GM23248 (cell line): ENCODE measurements at regions not wholly inside any gene's neighbourhood (a gene's known extent, or its start where the extent isn't known, plus 50 kb on each side); places are given as distances from the start of the nearest gene placed in this dataset.

Source experiments
- EZH2 ChIP-seq: fragments of 200-600 bp; sonication (generic); IDR thresholded peaks from 2 replicates; pipeline ENCODE4 v1.6.1; 2018; ENCODE audit warnings: antibody characterized with exemption, mild to moderate bottlenecking; ENCODE audit not compliant: insufficient read depth, poor library complexity, severe bottlenecking
- EZH2phosphoT487 ChIP-seq: fragments of 200-600 bp; sonication (generic); IDR thresholded peaks from 2 replicates; pipeline ENCODE4 v1.6.1; 2018; ENCODE audit warnings: antibody characterized with exemption, moderate library complexity, mild to moderate bottlenecking, low read depth; ENCODE audit not compliant: insufficient read depth

GRCh38 chr13:34172048-34172447 is 354.1 kb downstream of the RFC3 start:
- TF ChIP-seq EZH2 (no peak), EZH2phosphoT487 (no peak)
